ENCODE measurements at regions not wholly inside any gene's neighbourhood (a gene's known extent, or its start where the extent isn't known, plus 50 kb on each side); places are given as distances from the start of the nearest gene placed in this dataset.

DNA sequence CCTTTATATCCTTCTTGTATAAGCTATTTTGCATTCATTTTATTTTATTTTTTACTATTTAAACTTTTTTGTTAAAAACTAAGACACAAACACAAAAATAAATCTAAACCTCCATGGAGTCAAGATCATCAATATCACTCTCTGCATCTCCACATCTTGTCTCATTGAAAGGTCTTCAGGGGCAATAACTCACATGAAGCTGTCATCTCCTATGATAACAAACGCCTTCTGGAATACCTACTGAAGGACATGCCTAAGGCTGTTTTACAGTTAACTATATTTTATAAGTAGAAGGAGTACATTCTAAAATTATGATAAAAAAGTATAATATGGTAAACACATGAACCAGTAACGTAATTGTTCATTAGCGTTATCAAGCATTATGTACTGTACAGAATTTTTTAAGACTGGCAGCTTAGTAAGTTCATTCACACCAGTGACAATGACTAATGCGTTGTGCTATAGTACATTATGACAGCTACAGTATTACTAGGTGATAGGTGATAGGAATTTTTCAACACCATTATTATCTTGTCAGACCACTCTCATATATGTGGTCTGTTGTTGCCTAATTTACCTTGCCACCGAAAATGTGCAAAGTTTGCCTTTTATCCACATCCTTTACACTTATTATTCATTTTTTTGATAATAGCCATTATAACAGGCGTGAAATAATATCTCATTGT lies 390.7 kb upstream of the SLITRK1 start:
- no peak for TF ChIP-seq POLR2A (IDR thresholded peaks at IDR 0.05)
- TF ChIP-seq, protein P1, sequence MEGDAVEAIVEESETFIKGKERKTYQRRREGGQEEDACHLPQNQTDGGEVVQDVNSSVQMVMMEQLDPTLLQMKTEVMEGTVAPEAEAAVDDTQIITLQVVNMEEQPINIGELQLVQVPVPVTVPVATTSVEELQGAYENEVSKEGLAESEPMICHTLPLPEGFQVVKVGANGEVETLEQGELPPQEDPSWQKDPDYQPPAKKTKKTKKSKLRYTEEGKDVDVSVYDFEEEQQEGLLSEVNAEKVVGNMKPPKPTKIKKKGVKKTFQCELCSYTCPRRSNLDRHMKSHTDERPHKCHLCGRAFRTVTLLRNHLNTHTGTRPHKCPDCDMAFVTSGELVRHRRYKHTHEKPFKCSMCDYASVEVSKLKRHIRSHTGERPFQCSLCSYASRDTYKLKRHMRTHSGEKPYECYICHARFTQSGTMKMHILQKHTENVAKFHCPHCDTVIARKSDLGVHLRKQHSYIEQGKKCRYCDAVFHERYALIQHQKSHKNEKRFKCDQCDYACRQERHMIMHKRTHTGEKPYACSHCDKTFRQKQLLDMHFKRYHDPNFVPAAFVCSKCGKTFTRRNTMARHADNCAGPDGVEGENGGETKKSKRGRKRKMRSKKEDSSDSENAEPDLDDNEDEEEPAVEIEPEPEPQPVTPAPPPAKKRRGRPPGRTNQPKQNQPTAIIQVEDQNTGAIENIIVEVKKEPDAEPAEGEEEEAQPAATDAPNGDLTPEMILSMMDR (IDR thresholded peaks at IDR 0.05), result no peak

Data from stomach (tissue), 4 donors.